CD4-positive, alpha-beta T cell treated with Interleukin-15 for 1 hour (primary cell): ENCODE measurements at regions not wholly inside any gene's neighbourhood (a gene's known extent, or its start where the extent isn't known, plus 50 kb on each side); places are given as distances from the start of the nearest gene placed in this dataset.

Source experiments
- DNase-seq: peaks from one replicate; pipeline ENCODE4 v3.0.0-alpha.2; 2020

GRCh38 chr10:62453274-62453673, 79.1 kb downstream of the ZNF365 start:
- no peak for DNase-seq

GRCh38 chr10:62454687-62455397, 80.7 kb downstream of the ZNF365 start:
- DNase-seq, result no peak

GRCh38 chr10:62456611-62457101, 82.5 kb downstream of the ZNF365 start:
- peak; percentile 47 for DNase-seq

- DNase-seq, result no peak
Measured at GRCh38 chr10:62457196-62457595, 83.0 kb downstream of the ZNF365 start.

GRCh38 chr10:62457598-62457997, 83.4 kb downstream of the ZNF365 start:
- DNase-seq, result no peak

- DNase-seq, result no peak
Measured at GRCh38 chr10:62459072-62459471, 84.9 kb downstream of the ZNF365 start.

GRCh38 chr10:62459500-62459899, 85.3 kb downstream of the ZNF365 start:
- no peak for DNase-seq

- no peak for DNase-seq
Measured at GRCh38 chr10:62460393-62460792, 86.2 kb downstream of the ZNF365 start.

GRCh38 chr10:62461120-62461519, 87.0 kb downstream of the ZNF365 start:
- DNase-seq, result no peak

- DNase-seq, result no peak
Measured at GRCh38 chr10:62462461-62462860, 88.3 kb downstream of the ZNF365 start.

GRCh38 chr10:62463364-62463763, 89.2 kb downstream of the ZNF365 start:
- DNase-seq, result no peak

GRCh38 chr10:62464308-62464707, 90.1 kb downstream of the ZNF365 start:
- no peak for DNase-seq

GRCh38 chr10:62466590-62466989, 92.4 kb downstream of the ZNF365 start:
- DNase-seq, result no peak

- DNase-seq, result no peak
Measured at GRCh38 chr10:62467527-62467926, 93.4 kb downstream of the ZNF365 start.

- no peak for DNase-seq
Measured at GRCh38 chr10:62471711-62472110, 97.5 kb downstream of the ZNF365 start.

GRCh38 chr10:62473241-62473640, 99.1 kb downstream of the ZNF365 start:
- no peak for DNase-seq

GRCh38 chr10:62475551-62475950, 101.4 kb downstream of the ZNF365 start:
- no peak for DNase-seq

- no peak for DNase-seq
Measured at GRCh38 chr10:62479523-62479922, 105.4 kb downstream of the ZNF365 start.

GRCh38 chr10:62480196-62480595, 106.0 kb downstream of the ZNF365 start:
- DNase-seq, result no peak

- no peak for DNase-seq
Measured at GRCh38 chr10:62482581-62482980, 108.4 kb downstream of the ZNF365 start.

- no peak for DNase-seq
Measured at GRCh38 chr10:62491597-62491996, 117.4 kb downstream of the ZNF365 start.

GRCh38 chr10:62492012-62492869, 118.1 kb downstream of the ZNF365 start:
- no peak for DNase-seq

GRCh38 chr10:62492870-62493180, 118.7 kb downstream of the ZNF365 start:
- no peak for DNase-seq

- DNase-seq, result no peak
Measured at GRCh38 chr10:62496925-62497324, 122.8 kb downstream of the ZNF365 start.
